HFF-Myc (cell line): ENCODE measurements at regions not wholly inside any gene's neighbourhood (a gene's known extent, or its start where the extent isn't known, plus 50 kb on each side); places are given as distances from the start of the nearest gene placed in this dataset.

Experiments used
- DNase-seq: peaks from one replicate; pipeline ENCODE4 v3.0.0-alpha.2; 2011; ENCODE audit warnings: low read depth; ENCODE audit errors: extremely low read depth
- H3K4me3 ChIP-seq: replicated peaks from 2 replicates; pipeline ENCODE4 v1.5.1; 2011; ENCODE audit warnings: low read depth, mild to moderate bottlenecking, control low read depth, low read length
- TF ChIP-seq, protein P1 (sequence below): IDR thresholded peaks from 2 replicates; pipeline ENCODE4 v1.5.1; 2012; ENCODE audit warnings: mild to moderate bottlenecking, low read depth, low read length, control low read depth; ENCODE audit errors: missing control alignments

DNA sequence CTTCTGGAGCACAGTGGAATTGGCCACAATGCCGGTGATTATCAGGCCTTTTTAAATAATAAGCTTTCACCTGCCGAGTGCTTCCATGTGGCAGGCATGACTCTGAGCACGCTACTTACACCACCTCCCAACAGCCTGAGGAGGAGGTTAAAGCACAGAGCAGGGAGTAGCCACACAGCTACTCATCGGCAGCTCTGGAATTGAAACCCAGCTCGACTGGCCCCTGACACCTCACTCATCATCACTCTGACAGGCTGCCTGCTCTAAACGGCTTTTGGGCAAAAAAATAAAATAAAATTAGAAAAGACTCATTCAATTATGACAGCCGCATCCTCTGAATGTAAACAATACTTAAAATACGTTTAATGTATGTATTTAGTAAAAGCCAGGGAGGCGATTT, 326.4 kb upstream of the NOCT start:
- no peak for DNase-seq
- no peak overlapping the region for H3K4me3 ChIP-seq
- TF ChIP-seq, protein P1, sequence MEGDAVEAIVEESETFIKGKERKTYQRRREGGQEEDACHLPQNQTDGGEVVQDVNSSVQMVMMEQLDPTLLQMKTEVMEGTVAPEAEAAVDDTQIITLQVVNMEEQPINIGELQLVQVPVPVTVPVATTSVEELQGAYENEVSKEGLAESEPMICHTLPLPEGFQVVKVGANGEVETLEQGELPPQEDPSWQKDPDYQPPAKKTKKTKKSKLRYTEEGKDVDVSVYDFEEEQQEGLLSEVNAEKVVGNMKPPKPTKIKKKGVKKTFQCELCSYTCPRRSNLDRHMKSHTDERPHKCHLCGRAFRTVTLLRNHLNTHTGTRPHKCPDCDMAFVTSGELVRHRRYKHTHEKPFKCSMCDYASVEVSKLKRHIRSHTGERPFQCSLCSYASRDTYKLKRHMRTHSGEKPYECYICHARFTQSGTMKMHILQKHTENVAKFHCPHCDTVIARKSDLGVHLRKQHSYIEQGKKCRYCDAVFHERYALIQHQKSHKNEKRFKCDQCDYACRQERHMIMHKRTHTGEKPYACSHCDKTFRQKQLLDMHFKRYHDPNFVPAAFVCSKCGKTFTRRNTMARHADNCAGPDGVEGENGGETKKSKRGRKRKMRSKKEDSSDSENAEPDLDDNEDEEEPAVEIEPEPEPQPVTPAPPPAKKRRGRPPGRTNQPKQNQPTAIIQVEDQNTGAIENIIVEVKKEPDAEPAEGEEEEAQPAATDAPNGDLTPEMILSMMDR: no peak

DNA sequence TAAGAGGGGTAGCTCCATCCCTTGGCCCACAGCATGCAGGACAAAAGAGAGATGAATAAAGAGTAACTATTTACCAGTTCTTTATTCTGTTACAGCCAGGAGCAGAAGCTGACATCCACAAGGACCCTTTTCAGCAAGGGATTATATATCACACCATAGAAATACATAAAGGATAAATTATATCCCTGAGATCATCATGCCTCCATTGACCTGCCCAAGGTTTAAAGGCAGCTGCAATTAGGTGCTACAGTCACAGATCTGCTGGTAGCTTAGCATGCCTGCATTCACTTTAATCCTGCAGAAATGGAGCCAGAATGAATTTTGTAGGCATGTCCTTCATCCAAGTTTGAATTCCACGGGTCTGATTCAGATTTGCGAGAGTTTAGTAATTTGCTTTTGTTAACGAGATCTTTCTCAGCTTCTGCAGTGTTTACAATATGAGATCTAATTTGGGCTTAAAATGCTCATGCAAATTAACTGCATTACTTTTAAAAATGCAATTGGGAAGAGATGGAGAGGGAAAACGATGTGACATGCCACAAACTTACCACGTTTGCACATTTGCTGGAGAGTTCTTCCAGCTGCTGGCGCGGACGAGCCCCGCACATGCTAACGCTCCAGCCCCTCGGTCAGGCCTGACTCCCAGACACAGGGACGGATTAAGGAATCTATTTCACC, 327.0 kb upstream of the NOCT start:
- DNase-seq: no peak
- TF ChIP-seq, protein P1: no peak
- H3K4me3 ChIP-seq: no peak overlapping the region

DNA sequence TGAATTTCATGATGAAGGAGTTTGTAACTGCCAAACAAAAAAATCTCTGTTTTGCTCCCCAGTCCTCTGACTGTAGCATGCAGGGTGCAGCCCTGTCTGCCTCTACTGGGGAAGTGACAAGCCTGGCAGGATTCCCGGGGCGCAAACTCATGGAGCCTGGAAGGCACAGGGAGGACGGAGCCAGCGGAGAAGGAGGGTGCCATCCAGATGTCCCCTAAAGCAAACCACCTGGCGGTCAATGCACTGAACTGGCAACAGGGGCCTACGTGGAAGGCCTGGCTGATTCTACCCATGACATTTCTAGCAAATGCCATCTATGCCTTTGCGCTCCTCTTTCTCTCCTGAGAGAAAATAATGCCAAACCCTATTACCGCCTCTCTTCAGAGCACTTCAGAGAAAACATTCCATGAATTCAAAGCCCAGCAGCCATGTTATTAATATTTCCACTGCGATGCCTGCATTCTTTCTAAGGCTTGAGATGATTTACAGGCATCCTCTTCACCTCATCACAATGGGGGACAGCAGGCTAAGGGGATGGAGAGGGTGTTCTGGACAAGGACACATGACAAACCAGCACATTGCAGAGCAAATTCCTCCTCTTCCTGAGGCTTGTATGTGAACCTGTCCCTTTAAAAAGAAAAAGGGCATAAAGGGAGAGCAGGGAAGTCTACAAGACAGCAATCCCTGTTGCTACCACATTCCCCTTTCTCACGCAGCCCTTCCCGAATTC, 329.3 kb upstream of the NOCT start:
- no peak overlapping the region for H3K4me3 ChIP-seq
- TF ChIP-seq, protein P1: no peak
- no peak for DNase-seq

DNA sequence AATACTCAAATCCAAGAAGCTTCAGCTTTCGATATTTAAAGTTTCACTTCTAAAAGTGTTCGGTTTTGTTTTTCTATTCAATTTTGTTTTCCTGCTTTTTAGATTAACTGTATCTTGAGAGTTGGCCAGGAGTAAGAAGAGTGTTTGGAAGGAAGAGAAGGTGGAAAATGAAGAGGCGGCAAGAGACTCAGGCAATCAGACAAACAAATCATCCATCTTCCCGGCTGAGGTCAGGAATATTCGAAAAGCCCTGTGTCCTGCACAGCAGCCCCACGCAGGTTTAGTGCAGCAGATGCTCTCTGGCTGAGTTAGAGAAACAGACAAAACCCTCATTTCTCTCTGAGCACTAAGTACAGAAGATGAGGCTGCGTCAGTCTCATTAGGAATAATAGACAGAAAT, 330.3 kb upstream of the NOCT start:
- no peak overlapping the region for H3K4me3 ChIP-seq
- no peak for DNase-seq
- TF ChIP-seq, protein P1: no peak

DNA sequence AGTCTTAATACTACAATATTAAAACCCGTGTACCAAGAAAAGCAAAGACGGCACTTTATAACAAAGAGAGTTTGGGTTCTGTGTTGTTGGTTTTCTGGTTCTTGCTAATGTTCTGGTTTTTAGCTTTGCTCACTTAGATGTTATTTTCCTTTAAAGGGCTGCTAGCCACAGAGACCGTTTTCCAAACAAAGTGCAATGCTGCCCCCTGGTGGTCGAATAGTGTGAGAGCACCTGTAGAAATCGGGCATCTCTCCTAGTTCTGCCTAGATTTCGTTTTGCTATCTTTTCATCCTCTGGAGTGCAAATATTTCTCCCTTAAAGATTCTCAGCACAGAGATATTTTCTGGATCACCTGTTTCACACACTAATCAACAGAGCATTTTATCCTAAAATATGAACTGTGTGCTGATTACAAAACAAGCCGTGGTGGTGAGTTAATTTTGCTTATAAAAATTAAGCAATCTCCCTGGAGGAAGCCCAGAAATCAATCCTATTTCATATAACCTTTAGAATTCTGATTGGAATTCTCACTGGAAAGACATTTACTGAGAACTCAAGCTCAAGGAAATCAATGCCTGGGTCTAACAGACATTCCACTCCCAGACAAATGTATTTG, 334.5 kb upstream of the NOCT start:
- DNase-seq: peak; percentile 47
- TF ChIP-seq, protein P1: peak; percentile 82
- H3K4me3 ChIP-seq: no peak overlapping the region

DNA sequence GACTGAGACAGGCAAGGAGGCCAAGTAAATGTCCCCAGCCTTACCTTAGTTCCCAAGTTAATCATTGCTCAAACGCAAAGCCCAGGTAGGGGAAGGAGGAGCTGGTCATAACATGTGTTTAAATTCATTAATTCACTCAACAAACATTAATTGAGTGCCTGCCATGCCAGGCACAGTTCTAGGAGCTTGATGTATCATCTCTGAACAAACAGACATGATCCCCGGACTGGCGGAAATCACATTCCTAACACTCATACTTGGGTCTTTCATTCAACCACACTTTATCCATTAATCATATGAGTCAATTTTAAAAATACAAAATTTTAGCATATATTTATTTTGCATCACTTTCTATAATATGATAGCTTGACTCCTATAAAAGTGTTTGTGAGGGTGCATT, 335.3 kb upstream of the NOCT start:
- DNase-seq: no peak
- TF ChIP-seq, protein P1: no peak

More for the DNA sequence above, 335.3 kb upstream of the NOCT start:
- H3K4me3 ChIP-seq: no peak overlapping the region
